Type B pancreatic cell (in vitro differentiated cells): ENCODE measurements at regions not wholly inside any gene's neighbourhood (a gene's known extent, or its start where the extent isn't known, plus 50 kb on each side); places are given as distances from the start of the nearest gene placed in this dataset.

Source experiments
- DNase-seq: peaks from one replicate; pipeline ENCODE4 v3.0.0; 2021; ENCODE audit warnings: mixed read lengths; ENCODE audit not compliant: unreplicated experiment; ENCODE audit errors: extremely low spot score
- H3K27ac Mint-ChIP-seq: 2 replicates; pipeline ENCODE4 v1.8.0; 2021; ENCODE audit warnings: mild to moderate bottlenecking, mixed read lengths
- H3K27me3 Mint-ChIP-seq: 2 replicates; pipeline ENCODE4 v1.8.0; 2021; ENCODE audit warnings: mixed read lengths
- H3K36me3 Mint-ChIP-seq: 2 replicates; pipeline ENCODE4 v1.8.0; 2021; ENCODE audit warnings: mixed read lengths
- H3K4me1 Mint-ChIP-seq: one replicate; pipeline ENCODE4 v1.8.0; 2021; ENCODE audit warnings: mixed read lengths; ENCODE audit not compliant: unreplicated experiment
- H3K4me3 Mint-ChIP-seq: 2 replicates; pipeline ENCODE4 v1.8.0; 2021; ENCODE audit warnings: mild to moderate bottlenecking, mixed read lengths
- H3K9me3 Mint-ChIP-seq: 2 replicates; pipeline ENCODE4 v1.8.0; 2021; ENCODE audit warnings: mixed read lengths
- TF ChIP-seq, protein P1 (sequence below): fragments of 200-600 bp; sonication (generic); conservative IDR thresholded peaks from 2 replicates; pipeline ENCODE4 v1.5.0; 2021; ENCODE audit warnings: antibody characterized with exemption, mild to moderate bottlenecking

- H3K27me3 Mint-ChIP-seq, result peaks cover 21% of the 10 kb centered on the region
- no peaks in the 10 kb centered on the region for H3K36me3 Mint-ChIP-seq
- TF ChIP-seq, protein P1, sequence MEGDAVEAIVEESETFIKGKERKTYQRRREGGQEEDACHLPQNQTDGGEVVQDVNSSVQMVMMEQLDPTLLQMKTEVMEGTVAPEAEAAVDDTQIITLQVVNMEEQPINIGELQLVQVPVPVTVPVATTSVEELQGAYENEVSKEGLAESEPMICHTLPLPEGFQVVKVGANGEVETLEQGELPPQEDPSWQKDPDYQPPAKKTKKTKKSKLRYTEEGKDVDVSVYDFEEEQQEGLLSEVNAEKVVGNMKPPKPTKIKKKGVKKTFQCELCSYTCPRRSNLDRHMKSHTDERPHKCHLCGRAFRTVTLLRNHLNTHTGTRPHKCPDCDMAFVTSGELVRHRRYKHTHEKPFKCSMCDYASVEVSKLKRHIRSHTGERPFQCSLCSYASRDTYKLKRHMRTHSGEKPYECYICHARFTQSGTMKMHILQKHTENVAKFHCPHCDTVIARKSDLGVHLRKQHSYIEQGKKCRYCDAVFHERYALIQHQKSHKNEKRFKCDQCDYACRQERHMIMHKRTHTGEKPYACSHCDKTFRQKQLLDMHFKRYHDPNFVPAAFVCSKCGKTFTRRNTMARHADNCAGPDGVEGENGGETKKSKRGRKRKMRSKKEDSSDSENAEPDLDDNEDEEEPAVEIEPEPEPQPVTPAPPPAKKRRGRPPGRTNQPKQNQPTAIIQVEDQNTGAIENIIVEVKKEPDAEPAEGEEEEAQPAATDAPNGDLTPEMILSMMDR, result no peak
- no peaks in the 10 kb centered on the region for H3K4me1 Mint-ChIP-seq
- DNase-seq, result no peak
- no peak overlapping the region for H3K4me3 Mint-ChIP-seq
- H3K27ac Mint-ChIP-seq, result no peak overlapping the region
- no peaks in the 10 kb centered on the region for H3K9me3 Mint-ChIP-seq
Measured at GRCh38 chr1:34296059-34296458, 119.4 kb downstream of the C1orf94 start.

- Mint-ChIP-seq H3K4me1 (no peaks in the 10 kb centered on the region), H3K9me3 (no peaks in the 10 kb centered on the region), H3K36me3 (no peaks in the 10 kb centered on the region), H3K27me3 (peaks cover 9% of the 10 kb centered on the region), H3K4me3 (no peak overlapping the region), H3K27ac (no peak overlapping the region)
- no peak for DNase-seq
- TF ChIP-seq, protein P1, result no peak
Measured at GRCh38 chr1:34302798-34303197, 126.1 kb downstream of the C1orf94 start.

GRCh38 chr1:34303218-34303617, 126.5 kb downstream of the C1orf94 start:
- no peaks in the 10 kb centered on the region for H3K36me3 Mint-ChIP-seq
- TF ChIP-seq, protein P1, result no peak
- H3K4me1 Mint-ChIP-seq, result no peaks in the 10 kb centered on the region
- peaks cover 13% of the 10 kb centered on the region for H3K27me3 Mint-ChIP-seq
- H3K9me3 Mint-ChIP-seq, result no peaks in the 10 kb centered on the region
- no peak for DNase-seq
- no peak overlapping the region for H3K4me3 Mint-ChIP-seq
- H3K27ac Mint-ChIP-seq, result no peak overlapping the region

- TF ChIP-seq, protein P1, result no peak
- no peaks in the 10 kb centered on the region for H3K36me3 Mint-ChIP-seq
Measured at GRCh38 chr1:34306568-34306967, 129.9 kb downstream of the C1orf94 start.

GRCh38 chr1:34312359-34312758, 135.7 kb downstream of the C1orf94 start:
- H3K4me3 Mint-ChIP-seq, result no peak overlapping the region
- H3K27me3 Mint-ChIP-seq, result peaks cover 30% of the 10 kb centered on the region
- DNase-seq, result no peak
- H3K4me1 Mint-ChIP-seq, result no peaks in the 10 kb centered on the region
- no peaks in the 10 kb centered on the region for H3K36me3 Mint-ChIP-seq
- no peaks in the 10 kb centered on the region for H3K9me3 Mint-ChIP-seq
- H3K27ac Mint-ChIP-seq, result no peak overlapping the region
- TF ChIP-seq, protein P1, result no peak

More at GRCh38 chr1:34306568-34306967, 129.9 kb downstream of the C1orf94 start:
- no peaks in the 10 kb centered on the region for H3K4me1 Mint-ChIP-seq
- no peaks in the 10 kb centered on the region for H3K9me3 Mint-ChIP-seq
- H3K27me3 Mint-ChIP-seq, result peaks cover 21% of the 10 kb centered on the region
- no peak overlapping the region for H3K4me3 Mint-ChIP-seq
- no peak overlapping the region for H3K27ac Mint-ChIP-seq
- DNase-seq, result no peak

GRCh38 chr1:34315974-34316373, 139.3 kb downstream of the C1orf94 start:
- no peaks in the 10 kb centered on the region for H3K4me1 Mint-ChIP-seq
- no peaks in the 10 kb centered on the region for H3K36me3 Mint-ChIP-seq
- TF ChIP-seq, protein P1, result no peak
- no peak for DNase-seq
- H3K9me3 Mint-ChIP-seq, result no peaks in the 10 kb centered on the region
- peaks cover 14% of the 10 kb centered on the region for H3K27me3 Mint-ChIP-seq
- no peak overlapping the region for H3K27ac Mint-ChIP-seq
- no peak overlapping the region for H3K4me3 Mint-ChIP-seq
